ENCODE measurements at regions not wholly inside any gene's neighbourhood (a gene's known extent, or its start where the extent isn't known, plus 50 kb on each side); places are given as distances from the start of the nearest gene placed in this dataset.

- intact Hi-C loops (cut with DNase I; ENCODE audit: low total_unique reads), result no loop called here
- Histone ChIP-seq H3K4me1 (no peaks in the 10 kb centered on the region), H3K27ac (no peak overlapping the region), H3K9me3 (no peaks in the 10 kb centered on the region), H3K27me3 (no peaks in the 10 kb centered on the region), H3K36me3 (no peaks in the 10 kb centered on the region), H3K4me3 (no peak overlapping the region)
- DNase-seq (ENCODE audit: low spot score in 2 of 2), result no peak
- TF ChIP-seq POLR2A (IDR thresholded peaks at IDR 0.05) (no peak), POLR2AphosphoS5 (IDR thresholded peaks at IDR 0.05) (no peak), CTCF (IDR thresholded peaks at IDR 0.05) (no peak)
Observed at GRCh38 chr6:112560651-112561050, 213.5 kb downstream of the RFPL4B start.

GRCh38 chr6:112562301-112563231 lies 215.4 kb downstream of the RFPL4B start:
- TF ChIP-seq POLR2A (IDR thresholded peaks at IDR 0.05), result no peak
- TF ChIP-seq CTCF (IDR thresholded peaks at IDR 0.05), result no peak
- no peak for TF ChIP-seq POLR2AphosphoS5 (IDR thresholded peaks at IDR 0.05)
- DNase-seq (ENCODE audit: low spot score in 2 of 2), result no peak
- intact Hi-C loops (cut with DNase I; ENCODE audit: low total_unique reads), result no loop called here
- Histone ChIP-seq H3K4me3 (no peak overlapping the region), H3K27ac (no peak overlapping the region), H3K9me3 (no peaks in the 10 kb centered on the region), H3K27me3 (no peaks in the 10 kb centered on the region), H3K36me3 (no peaks in the 10 kb centered on the region), H3K4me1 (no peaks in the 10 kb centered on the region)

- no peak for DNase-seq (ENCODE audit: low spot score in 2 of 2)
- no peak overlapping the region for H3K27ac ChIP-seq
- no peak for TF ChIP-seq POLR2AphosphoS5 (IDR thresholded peaks at IDR 0.05)
- TF ChIP-seq POLR2A (IDR thresholded peaks at IDR 0.05), result no peak
- no peak for TF ChIP-seq CTCF (IDR thresholded peaks at IDR 0.05)
- no peaks in the 10 kb centered on the region for H3K4me1 ChIP-seq
- H3K36me3 ChIP-seq, result no peaks in the 10 kb centered on the region
- no peak overlapping the region for H3K4me3 ChIP-seq
- H3K9me3 ChIP-seq, result no peaks in the 10 kb centered on the region
- intact Hi-C loops (cut with DNase I; ENCODE audit: low total_unique reads), result no loop called here
- H3K27me3 ChIP-seq, result no peaks in the 10 kb centered on the region
Observed at GRCh38 chr6:112563368-112563767, 216.2 kb downstream of the RFPL4B start.

- no peak for DNase-seq (ENCODE audit: low spot score in 2 of 2)
- Histone ChIP-seq H3K4me3 (no peak overlapping the region), H3K4me1 (no peaks in the 10 kb centered on the region), H3K27me3 (no peaks in the 10 kb centered on the region), H3K27ac (no peak overlapping the region), H3K9me3 (no peaks in the 10 kb centered on the region), H3K36me3 (no peaks in the 10 kb centered on the region)
- intact Hi-C loops (cut with DNase I; ENCODE audit: low total_unique reads), result no loop called here
- TF ChIP-seq POLR2AphosphoS5 (IDR thresholded peaks at IDR 0.05) (no peak), CTCF (IDR thresholded peaks at IDR 0.05) (no peak), POLR2A (IDR thresholded peaks at IDR 0.05) (no peak)
Observed at GRCh38 chr6:112568066-112568465, 220.9 kb downstream of the RFPL4B start.

GRCh38 chr6:112571488-112572270 lies 224.5 kb downstream of the RFPL4B start:
- H3K27ac ChIP-seq, result no peak overlapping the region
- no peak for TF ChIP-seq CTCF (IDR thresholded peaks at IDR 0.05)
- no peak for TF ChIP-seq POLR2A (IDR thresholded peaks at IDR 0.05)
- TF ChIP-seq POLR2AphosphoS5 (IDR thresholded peaks at IDR 0.05), result no peak
- H3K4me3 ChIP-seq, result no peak overlapping the region
- H3K4me1 ChIP-seq, result no peaks in the 10 kb centered on the region
- no peaks in the 10 kb centered on the region for H3K27me3 ChIP-seq
- H3K36me3 ChIP-seq, result no peaks in the 10 kb centered on the region
- no peaks in the 10 kb centered on the region for H3K9me3 ChIP-seq
- no peak for DNase-seq (ENCODE audit: low spot score in 2 of 2)
- intact Hi-C loops (cut with DNase I; ENCODE audit: low total_unique reads), result no loop called here
